ENCODE measurements at regions not wholly inside any gene's neighbourhood (a gene's known extent, or its start where the extent isn't known, plus 50 kb on each side); places are given as distances from the start of the nearest gene placed in this dataset.

GRCh38 chr5:29079771-29080170 is 2041.4 kb upstream of the CDH9 start:
- no peak for TF ChIP-seq CTCF (IDR thresholded peaks at IDR 0.05; ENCODE audit: low read depth, low read length, poor library complexity, severe bottlenecking)
- TF ChIP-seq EZH2phosphoT487 (IDR thresholded peaks at IDR 0.05; ENCODE audit: borderline replicate concordance, low read length), result no peak
